ENCODE measurements at regions not wholly inside any gene's neighbourhood (a gene's known extent, or its start where the extent isn't known, plus 50 kb on each side); places are given as distances from the start of the nearest gene placed in this dataset.
A peak's percentile ranks its signal among the peaks of the same experiment; 100 is the strongest.

- no peak for TF ChIP-seq CTCF (conservative IDR thresholded peaks at IDR 0.05; ENCODE audit: low read length)
- no peak overlapping the region for H3K4me3 ChIP-seq (ENCODE audit: low read length)
- DNase-seq (ENCODE audit: low read depth) = no peak
Observed at GRCh38 chr13:33932769-33933406, 114.9 kb downstream of the RFC3 start.

- H3K4me3 ChIP-seq (ENCODE audit: low read length) = no peak overlapping the region
- TF ChIP-seq CTCF (conservative IDR thresholded peaks at IDR 0.05; ENCODE audit: low read length) = no peak
- DNase-seq (ENCODE audit: low read depth) = no peak
Observed at GRCh38 chr13:33933810-33934209, 115.9 kb downstream of the RFC3 start.

GRCh38 chr13:33934343-33934742 lies 116.4 kb downstream of the RFC3 start:
- no peak overlapping the region for H3K4me3 ChIP-seq (ENCODE audit: low read length)
- no peak for TF ChIP-seq CTCF (conservative IDR thresholded peaks at IDR 0.05; ENCODE audit: low read length)
- DNase-seq (ENCODE audit: low read depth) = no peak

GRCh38 chr13:33934951-33935371 lies 117.0 kb downstream of the RFC3 start:
- H3K4me3 ChIP-seq (ENCODE audit: low read length) = no peak overlapping the region
- DNase-seq (ENCODE audit: low read depth) = no peak
- TF ChIP-seq CTCF (conservative IDR thresholded peaks at IDR 0.05; ENCODE audit: low read length) = no peak

GRCh38 chr13:33935969-33936368 lies 118.0 kb downstream of the RFC3 start:
- no peak overlapping the region for H3K4me3 ChIP-seq (ENCODE audit: low read length)
- DNase-seq (ENCODE audit: low read depth) = no peak
- no peak for TF ChIP-seq CTCF (conservative IDR thresholded peaks at IDR 0.05; ENCODE audit: low read length)

- no peak for TF ChIP-seq CTCF (conservative IDR thresholded peaks at IDR 0.05; ENCODE audit: low read length)
- H3K4me3 ChIP-seq (ENCODE audit: low read length) = no peak overlapping the region
- no peak for DNase-seq (ENCODE audit: low read depth)
Observed at GRCh38 chr13:33937373-33938098, 119.6 kb downstream of the RFC3 start.

- TF ChIP-seq CTCF (conservative IDR thresholded peaks at IDR 0.05; ENCODE audit: low read length) = no peak
- H3K4me3 ChIP-seq (ENCODE audit: low read length) = no peak overlapping the region
- peak; percentile 72 for DNase-seq (ENCODE audit: low read depth)
Observed at GRCh38 chr13:33940256-33940655, 122.3 kb downstream of the RFC3 start.

All from AG10803 (cell line).